Cardiac muscle cell (in vitro differentiated cells and primary cell): ENCODE measurements at regions not wholly inside any gene's neighbourhood (a gene's known extent, or its start where the extent isn't known, plus 50 kb on each side); places are given as distances from the start of the nearest gene placed in this dataset.

Experiments used
- DNase-seq, 2 donors: peaks; one replicate each; pipeline versions ENCODE4 v3.0.0 to v3.0.0-alpha.2; 2010 to 2017; ENCODE audit warnings: low read depth in 1 of 2, low spot score in 1 of 2
- H3K27ac ChIP-seq: fragments of 200-600 bp; sonication (generic); 2 replicates; pipeline ENCODE4 v1.5.1; 2016
- H3K27me3 ChIP-seq: fragments of 200-600 bp; sonication (generic); 2 replicates; pipeline ENCODE4 v1.6.0; 2016; ENCODE audit warnings: control low read depth
- H3K36me3 ChIP-seq: fragments of 200-600 bp; sonication (generic); 2 replicates; pipeline ENCODE4 v1.5.1; 2016; ENCODE audit warnings: control low read depth
- H3K4me1 ChIP-seq: fragments of 200-600 bp; sonication (generic); 2 replicates; pipeline ENCODE4 v1.8.1; 2017; ENCODE audit warnings: low read depth, mild to moderate bottlenecking, mixed run types
- H3K4me3 ChIP-seq: fragments of 200-600 bp; sonication (generic); 2 replicates; pipeline ENCODE4 v1.5.1; 2016; ENCODE audit warnings: mild to moderate bottlenecking
- H3K9me3 ChIP-seq: fragments of 200-600 bp; sonication (generic); 2 replicates; pipeline ENCODE4 v1.5.1; 2017; ENCODE audit warnings: low read depth, mild to moderate bottlenecking, control low read depth
- TF ChIP-seq, protein P1 (sequence below): IDR thresholded peaks from 2 replicates; pipeline ENCODE4 v1.5.1; 2012; ENCODE audit warnings: low read depth, mild to moderate bottlenecking, low read length

DNA sequence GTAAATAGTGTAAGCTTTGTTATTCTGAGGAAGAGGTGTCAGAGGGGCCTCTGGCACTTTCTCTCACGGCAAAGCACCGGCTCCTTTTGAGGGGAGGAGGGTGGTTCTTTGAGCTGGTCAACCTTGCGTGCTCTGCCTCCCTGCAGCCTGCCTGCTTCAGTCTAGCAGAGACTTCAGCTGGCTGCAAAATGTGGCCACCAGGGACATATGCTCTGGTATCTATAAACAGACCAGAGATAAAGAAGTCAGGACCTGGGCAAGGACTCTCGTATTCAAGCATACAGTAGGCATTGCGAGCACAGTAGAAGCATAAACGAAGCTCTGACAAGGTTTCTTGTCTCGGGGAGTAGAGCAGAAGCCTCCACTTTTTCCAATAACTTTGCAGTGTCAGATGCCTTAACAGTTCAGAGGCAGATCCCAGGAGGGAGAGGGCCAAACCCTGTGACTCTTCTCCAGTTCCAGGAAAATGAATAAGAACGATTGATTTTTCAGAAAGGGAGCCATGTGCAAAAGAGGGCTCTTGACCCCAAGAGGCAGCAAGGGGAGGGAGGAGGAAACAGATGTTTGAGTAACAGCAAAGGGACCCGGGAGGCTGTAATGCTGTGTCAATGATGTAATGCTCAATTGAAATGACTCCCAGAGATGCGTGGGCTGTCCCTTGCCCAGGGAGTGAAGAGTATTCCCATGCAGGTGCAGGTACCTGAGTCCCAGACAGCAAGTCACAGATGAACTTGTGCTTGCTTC lies 57.9 kb upstream of the TEX13D start:
- peak in 1 of 2 donors; percentile 3 for DNase-seq
- H3K36me3 ChIP-seq, result no peaks in the 10 kb centered on the region
- H3K4me3 ChIP-seq, result no peak overlapping the region
- H3K9me3 ChIP-seq, result no peaks in the 10 kb centered on the region
- TF ChIP-seq, protein P1, sequence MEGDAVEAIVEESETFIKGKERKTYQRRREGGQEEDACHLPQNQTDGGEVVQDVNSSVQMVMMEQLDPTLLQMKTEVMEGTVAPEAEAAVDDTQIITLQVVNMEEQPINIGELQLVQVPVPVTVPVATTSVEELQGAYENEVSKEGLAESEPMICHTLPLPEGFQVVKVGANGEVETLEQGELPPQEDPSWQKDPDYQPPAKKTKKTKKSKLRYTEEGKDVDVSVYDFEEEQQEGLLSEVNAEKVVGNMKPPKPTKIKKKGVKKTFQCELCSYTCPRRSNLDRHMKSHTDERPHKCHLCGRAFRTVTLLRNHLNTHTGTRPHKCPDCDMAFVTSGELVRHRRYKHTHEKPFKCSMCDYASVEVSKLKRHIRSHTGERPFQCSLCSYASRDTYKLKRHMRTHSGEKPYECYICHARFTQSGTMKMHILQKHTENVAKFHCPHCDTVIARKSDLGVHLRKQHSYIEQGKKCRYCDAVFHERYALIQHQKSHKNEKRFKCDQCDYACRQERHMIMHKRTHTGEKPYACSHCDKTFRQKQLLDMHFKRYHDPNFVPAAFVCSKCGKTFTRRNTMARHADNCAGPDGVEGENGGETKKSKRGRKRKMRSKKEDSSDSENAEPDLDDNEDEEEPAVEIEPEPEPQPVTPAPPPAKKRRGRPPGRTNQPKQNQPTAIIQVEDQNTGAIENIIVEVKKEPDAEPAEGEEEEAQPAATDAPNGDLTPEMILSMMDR, result no peak
- no peak overlapping the region for H3K27ac ChIP-seq
- H3K4me1 ChIP-seq, result no peaks in the 10 kb centered on the region
- no peaks in the 10 kb centered on the region for H3K27me3 ChIP-seq

DNA sequence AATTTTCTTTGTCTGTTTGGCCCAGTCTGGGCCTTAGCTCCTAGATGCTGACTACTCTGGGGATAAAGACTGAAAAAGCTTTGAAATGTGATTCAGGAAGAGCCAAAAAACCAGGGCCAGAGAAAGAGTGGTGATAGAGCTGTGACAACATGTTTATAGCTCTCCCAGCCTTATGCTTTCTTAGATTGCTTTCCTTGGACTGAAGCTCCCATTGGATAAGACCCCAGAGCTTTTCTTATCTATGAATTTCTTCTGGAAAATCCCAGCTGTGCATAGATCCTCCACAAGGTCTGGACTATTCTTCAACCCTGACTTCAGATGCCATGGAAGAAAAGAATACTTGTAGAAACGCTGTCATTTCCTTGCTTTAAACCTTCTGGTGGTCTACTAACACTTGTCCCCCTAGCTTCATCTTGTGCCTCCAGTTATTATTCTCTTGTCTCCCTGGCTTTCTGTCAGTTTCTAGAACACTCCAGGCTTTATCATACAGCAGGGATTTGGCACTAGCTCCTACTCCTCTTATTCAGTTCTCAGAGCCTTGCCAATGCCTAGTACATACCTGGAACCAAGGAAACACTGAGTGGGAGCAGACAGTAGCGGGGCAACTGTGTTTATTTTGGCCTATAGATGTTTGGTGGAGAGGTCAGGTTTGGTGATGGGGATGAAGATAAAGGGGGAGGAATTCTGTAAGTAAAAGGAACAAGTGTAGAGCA lies 57.1 kb upstream of the TEX13D start:
- Histone ChIP-seq H3K27me3 (no peaks in the 10 kb centered on the region), H3K36me3 (no peaks in the 10 kb centered on the region), H3K9me3 (no peaks in the 10 kb centered on the region), H3K27ac (no peak overlapping the region), H3K4me3 (no peak overlapping the region), H3K4me1 (no peaks in the 10 kb centered on the region)
- DNase-seq, result no peak
- TF ChIP-seq, protein P1, result no peak

DNA sequence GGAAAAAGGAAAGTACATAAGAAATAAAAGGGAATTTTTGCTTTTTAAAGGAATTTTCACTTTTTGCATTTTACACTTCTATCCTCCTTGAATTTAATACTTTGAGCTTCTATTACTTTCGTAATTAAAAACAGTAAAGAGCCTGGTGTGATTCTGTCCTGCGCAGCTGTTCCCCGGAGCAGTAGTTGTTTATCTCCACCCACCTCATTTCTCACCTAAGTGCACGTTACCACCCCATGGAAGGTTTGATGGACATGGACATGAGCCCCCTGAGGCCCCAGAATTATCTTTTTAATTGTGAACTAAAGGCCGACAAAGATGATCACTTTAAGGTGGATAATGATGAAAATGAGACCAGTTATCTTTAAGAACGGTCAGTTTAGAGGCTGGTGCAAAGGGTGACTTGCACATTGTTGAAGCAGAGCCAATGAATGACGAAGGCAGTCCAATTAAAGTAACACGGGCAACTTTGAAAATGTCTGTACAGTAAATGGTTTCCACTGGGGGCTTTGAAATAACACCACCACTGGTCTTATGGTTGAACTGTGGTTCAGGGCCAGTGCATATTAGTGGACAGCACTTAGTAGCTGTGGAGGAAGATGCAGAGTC lies 52.1 kb upstream of the TEX13D start:
- TF ChIP-seq, protein P1, result no peak
- Histone ChIP-seq H3K36me3 (no peaks in the 10 kb centered on the region), H3K27ac (no peak overlapping the region), H3K4me1 (no peaks in the 10 kb centered on the region), H3K4me3 (no peak overlapping the region), H3K9me3 (no peaks in the 10 kb centered on the region), H3K27me3 (no peaks in the 10 kb centered on the region)
- no peak for DNase-seq

DNA sequence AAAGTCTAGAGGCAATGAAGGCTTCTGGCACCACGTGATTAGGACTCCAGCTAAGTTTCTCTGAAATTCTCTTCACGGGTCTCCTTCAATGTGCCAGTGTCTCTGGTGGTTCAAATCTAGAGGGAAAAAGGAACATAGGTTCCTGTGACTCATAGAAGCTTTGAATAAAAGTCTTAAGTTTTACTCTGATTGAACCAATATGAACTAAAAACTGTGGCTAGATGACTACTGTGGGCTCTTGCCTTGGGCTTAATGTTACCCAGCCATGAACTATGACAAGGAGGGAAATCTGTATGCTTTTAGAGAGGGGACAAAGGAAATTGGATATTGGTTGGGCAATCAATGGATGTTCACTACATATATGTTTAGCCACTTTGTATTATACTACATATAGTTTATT lies 49.9 kb upstream of the TEX13D start:
- H3K9me3 ChIP-seq, result no peaks in the 10 kb centered on the region

More for the DNA sequence above, 49.9 kb upstream of the TEX13D start:
- TF ChIP-seq, protein P1, result no peak
- no peak for DNase-seq
- Histone ChIP-seq H3K4me1 (no peaks in the 10 kb centered on the region), H3K4me3 (no peak overlapping the region), H3K36me3 (no peaks in the 10 kb centered on the region), H3K27me3 (no peaks in the 10 kb centered on the region), H3K27ac (no peak overlapping the region)
